Activated CD4-positive, alpha-beta T cell treated with anti-CD3 and anti-CD28 coated beads, Interleukin-10, Interleukin-2, amounts not matched to agents 100 ng/mL and 50 ng/mL, durations not matched to agents 16 hours and 8 hours (primary cell): ENCODE measurements at regions not wholly inside any gene's neighbourhood (a gene's known extent, or its start where the extent isn't known, plus 50 kb on each side); places are given as distances from the start of the nearest gene placed in this dataset.
"Not testable (repeated sequence)": the region's sequence is repeated elsewhere in the genome, so short reads cannot be mapped to it uniquely, and the experiment has no call there.

Experiments used
- DNase-seq: peaks from one replicate; pipeline ENCODE4 v3.0.0-alpha.2; 2020

DNA sequence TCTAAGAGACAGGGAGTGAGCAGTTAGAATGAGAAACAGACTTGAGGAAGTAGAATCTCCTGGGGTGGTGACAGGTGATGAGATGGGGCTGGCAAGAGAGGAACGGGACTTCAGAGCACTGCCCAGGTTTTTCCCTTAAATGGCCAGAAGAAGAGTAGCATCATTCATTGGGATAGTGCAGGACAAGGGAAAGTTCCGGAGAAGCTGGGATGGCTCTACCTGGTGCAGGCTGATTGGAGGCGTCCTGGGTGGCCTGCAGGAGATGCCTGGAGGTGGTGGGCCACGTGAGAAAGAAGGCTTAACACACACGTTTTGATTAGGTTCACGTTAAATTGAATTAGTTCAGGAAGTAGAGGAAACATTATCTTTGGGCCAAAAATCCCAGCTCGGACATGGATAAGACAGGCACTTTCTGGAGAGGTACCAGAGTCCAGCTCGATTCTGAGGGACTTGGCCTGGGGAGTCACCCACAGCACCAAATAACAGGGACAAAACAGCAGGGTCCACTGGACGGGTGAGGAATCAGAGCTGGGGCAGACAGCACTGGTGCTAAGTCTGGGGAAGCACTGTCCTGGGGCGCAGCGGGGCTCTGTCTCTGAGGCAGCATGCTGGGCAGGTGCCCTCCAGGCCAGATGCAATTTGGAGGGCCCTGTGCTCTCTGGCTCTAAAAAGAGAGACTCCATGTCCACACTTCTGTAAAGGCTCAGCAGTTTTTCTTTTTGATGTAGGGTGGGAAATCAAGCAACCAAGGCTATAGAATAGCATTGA lies 512.3 kb upstream of the RAB6C start:
- DNase-seq = no peak

DNA sequence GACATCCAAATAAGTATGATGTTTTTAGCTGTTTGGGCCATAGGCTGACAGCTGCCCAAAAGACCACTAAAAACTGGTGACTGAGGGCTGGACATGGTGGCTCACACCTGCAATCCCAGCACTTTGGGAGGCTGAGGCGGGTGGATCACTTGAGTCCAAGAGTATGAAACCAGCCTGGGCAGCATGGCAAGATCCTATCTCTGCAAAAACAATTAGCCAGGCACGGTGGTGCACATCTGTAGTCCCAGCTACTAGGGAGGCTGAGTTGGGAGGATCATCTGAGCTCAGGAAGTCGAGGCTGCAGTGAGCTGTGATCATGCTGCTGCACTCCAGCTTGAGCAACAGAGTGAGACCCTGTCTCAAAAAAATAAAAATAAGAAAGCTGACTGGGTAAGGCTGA lies 511.5 kb upstream of the RAB6C start:
- no peak for DNase-seq

DNA sequence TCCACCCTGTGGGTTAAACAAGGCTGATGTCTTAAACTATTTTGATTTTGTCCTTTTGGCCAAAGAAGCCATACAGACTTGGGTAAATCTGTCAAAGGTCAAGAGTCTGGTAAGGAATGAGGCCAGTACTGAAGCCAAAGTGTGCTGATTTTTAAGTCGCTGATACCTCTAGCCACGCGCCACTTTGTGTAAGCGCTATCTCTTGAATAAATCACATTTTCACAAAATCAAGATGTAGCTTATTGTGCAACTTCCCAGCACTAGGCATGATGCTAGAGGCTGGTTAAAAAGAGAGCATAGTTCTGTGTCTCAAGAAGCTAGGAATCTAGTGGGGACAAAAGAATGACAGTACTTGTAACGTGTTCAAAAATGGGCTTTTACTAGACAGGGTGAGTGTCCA lies 510.6 kb upstream of the RAB6C start:
- no peak for DNase-seq

DNA sequence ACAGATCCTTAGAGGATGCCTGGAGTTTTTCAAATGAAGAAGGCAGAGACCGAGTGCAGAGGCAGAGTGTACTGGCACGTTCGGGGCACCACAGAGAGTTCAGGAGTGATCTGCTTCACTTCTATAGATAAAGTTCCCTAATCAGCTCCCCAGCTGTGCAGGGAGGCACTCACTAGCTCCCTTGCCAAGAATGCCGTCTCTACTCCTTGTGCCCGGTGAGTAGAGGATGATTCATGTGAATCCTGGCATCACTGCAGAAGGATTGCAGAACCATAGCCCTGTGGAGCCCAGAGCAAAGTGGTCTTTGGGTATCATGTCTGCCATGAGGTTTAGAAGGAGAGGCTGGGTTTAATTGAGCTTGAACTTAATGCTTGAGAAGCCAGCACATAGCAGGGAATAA lies 510.1 kb upstream of the RAB6C start:
- DNase-seq = no peak

GRCh38 chr2:129469871-129470270 lies 509.6 kb upstream of the RAB6C start:
- no peak for DNase-seq

- DNase-seq = no peak
Measured at GRCh38 chr2:129478902-129479517, 500.5 kb upstream of the RAB6C start.

GRCh38 chr2:129479892-129480291 lies 499.6 kb upstream of the RAB6C start:
- no peak for DNase-seq

GRCh38 chr2:129480790-129481189 lies 498.7 kb upstream of the RAB6C start:
- DNase-seq = no peak

GRCh38 chr2:129481306-129482219 lies 497.9 kb upstream of the RAB6C start:
- no peak for DNase-seq

- no peak for DNase-seq
Measured at GRCh38 chr2:129482626-129483025, 496.8 kb upstream of the RAB6C start.

DNA sequence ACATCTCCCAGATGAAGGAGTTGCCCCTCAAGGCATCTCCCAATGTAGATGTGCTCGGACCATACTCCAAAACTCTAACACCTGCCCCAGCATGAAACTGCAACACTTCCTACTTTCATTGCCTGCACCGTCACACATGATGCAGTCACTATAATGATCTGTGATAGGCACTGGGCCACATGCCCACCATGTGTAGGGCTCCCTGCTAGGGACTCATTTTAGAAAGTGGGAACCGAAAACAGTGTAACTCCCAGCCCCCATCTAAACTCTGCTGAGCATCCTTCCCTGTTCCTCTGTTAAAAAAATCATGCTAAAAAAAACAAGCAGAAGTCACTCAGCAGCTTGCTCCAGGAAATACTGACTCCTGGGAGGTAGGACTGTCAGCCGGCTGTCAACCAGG lies 496.1 kb upstream of the RAB6C start:
- DNase-seq = no peak

- no peak for DNase-seq
Measured at GRCh38 chr2:129484999-129485897, 494.2 kb upstream of the RAB6C start.

DNA sequence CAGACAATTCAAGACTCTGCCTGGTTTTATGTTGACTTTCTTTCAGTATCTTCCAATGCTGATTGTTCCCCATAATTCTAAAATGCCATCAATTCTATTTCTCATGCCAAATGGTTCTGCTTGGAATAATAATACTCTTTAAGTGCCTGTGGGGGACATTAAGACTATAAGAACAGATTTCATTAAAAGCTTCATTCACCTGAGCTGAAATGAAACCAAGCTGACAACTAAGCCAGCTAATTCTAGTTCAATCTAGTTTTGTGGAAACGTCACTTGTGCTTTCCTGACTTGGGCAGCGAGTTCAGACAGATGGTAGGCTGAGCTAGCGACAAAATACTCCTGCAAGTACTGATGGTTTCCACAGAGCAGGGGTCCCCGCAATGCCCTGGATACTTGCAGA lies 491.1 kb upstream of the RAB6C start:
- DNase-seq = no peak

GRCh38 chr2:129490641-129491040 lies 488.8 kb upstream of the RAB6C start:
- DNase-seq = no peak

- DNase-seq = no peak
Measured at GRCh38 chr2:129491308-129491707, 488.2 kb upstream of the RAB6C start.

DNA sequence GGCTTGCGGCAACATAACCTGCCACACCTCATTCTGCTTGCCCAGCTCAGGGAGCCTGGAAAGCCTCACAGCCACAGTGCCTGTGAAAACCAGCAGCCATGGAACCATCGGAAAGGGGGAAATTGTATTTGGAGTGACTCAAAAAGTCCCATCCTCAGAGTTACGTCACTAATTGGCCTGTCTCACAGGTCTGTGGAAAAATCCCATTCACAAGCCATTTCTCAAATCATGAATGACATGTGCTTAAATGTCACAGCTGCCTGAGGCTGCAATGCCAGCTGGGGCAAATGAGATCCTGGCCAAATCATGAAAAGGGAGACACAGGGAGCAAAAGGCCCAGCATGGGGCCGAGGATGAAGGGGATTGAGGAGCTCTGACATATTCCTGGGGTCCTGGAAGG lies 486.9 kb upstream of the RAB6C start:
- DNase-seq = no peak

DNA sequence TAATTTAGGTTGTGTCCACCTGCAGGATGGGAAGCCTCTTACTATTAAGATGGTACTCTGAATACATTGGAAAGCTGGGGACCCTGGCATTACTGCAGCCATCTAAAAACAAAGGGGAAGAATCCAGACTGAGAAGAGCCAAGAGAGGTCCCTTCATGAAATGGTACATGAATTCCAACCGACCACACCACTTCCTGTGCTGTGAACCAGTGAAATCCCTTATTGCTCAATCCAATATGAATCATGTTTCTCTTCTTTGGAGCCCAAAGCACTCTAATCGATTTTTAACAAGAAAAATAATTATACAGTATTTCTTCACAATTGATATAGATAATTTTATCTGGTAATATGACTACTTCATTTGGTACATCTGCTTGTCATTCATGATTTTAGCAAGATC lies 479.7 kb upstream of the RAB6C start:
- no peak for DNase-seq

GRCh38 chr2:129502781-129503180 lies 476.7 kb upstream of the RAB6C start:
- DNase-seq = no peak

- no peak for DNase-seq
Measured at GRCh38 chr2:129504646-129505045, 474.8 kb upstream of the RAB6C start.

GRCh38 chr2:129518937-129519336 lies 460.5 kb upstream of the RAB6C start:
- DNase-seq = no peak

GRCh38 chr2:129532158-129532557 lies 447.3 kb upstream of the RAB6C start:
- not testable (repeated sequence) for DNase-seq

DNA sequence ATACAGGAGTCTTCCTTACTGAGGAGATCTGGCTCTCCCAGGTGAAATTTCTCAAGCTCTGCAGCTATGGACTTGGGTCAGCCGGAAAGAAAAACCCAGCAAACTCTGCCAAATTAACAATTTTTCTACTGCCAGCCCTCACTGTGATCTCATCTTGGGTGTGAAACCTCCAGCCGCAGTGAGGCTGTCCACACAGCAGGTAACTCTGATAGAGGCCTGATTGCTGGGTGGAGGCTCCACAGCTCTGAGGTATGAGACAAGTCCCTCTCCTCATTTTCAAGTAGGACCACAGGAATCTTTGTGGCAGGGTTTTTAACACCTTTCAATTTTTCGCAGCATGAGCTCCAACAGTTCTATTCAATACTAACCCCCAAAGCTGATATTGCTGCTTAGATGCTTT lies 430.6 kb upstream of the RAB6C start:
- DNase-seq = no peak

GRCh38 chr2:129550536-129550935 lies 428.9 kb upstream of the RAB6C start:
- no peak for DNase-seq
